GM23338 (cell line): ENCODE measurements at regions not wholly inside any gene's neighbourhood (a gene's known extent, or its start where the extent isn't known, plus 50 kb on each side); places are given as distances from the start of the nearest gene placed in this dataset.

Experiments
- ATAC-seq: fragments of 200-7000 bp; cut with Tn5 transposase; 3 replicates; pipeline ENCODE4 v1.9.1; 2020
- DNase-seq: peaks from one replicate; pipeline ENCODE4 v3.0.0-alpha.2; 2015; ENCODE audit warnings: low spot score
- H2AFZ ChIP-seq: fragments of 200-600 bp; sonication (generic); 2 replicates; pipeline ENCODE4 v1.8.0; 2016; ENCODE audit warnings: antibody characterized with exemption, mild to moderate bottlenecking, moderate library complexity
- H3F3A ChIP-seq: fragments of 200-600 bp; sonication (generic); replicated peaks from 2 replicates; pipeline ENCODE4 v1.8.0; 2017; ENCODE audit warnings: antibody characterized with exemption, mixed run types, low read depth
- H3K27ac ChIP-seq: fragments of 200-600 bp; sonication (generic); 2 replicates; pipeline ENCODE4 v1.6.1; 2016; ENCODE audit warnings: low read depth
- H3K27me3 ChIP-seq: fragments of 200-600 bp; sonication (generic); 2 replicates; pipeline ENCODE4 v1.8.0; 2016; ENCODE audit warnings: mild to moderate bottlenecking, mixed run types, moderate library complexity; ENCODE audit not compliant: insufficient read depth
- H3K36me3 ChIP-seq: fragments of 200-600 bp; sonication (generic); 2 replicates; pipeline ENCODE4 v1.8.0; 2016; ENCODE audit warnings: mild to moderate bottlenecking; ENCODE audit not compliant: insufficient read depth
- H3K4me1 ChIP-seq: fragments of 200-600 bp; sonication (generic); 2 replicates; pipeline ENCODE4 v1.8.0; 2016; ENCODE audit warnings: mild to moderate bottlenecking, moderate library complexity; ENCODE audit not compliant: insufficient read depth
- H3K4me2 ChIP-seq: fragments of 200-600 bp; sonication (generic); 2 replicates; pipeline ENCODE4 v1.7.1; 2017; ENCODE audit warnings: mixed run types
- H3K4me3 ChIP-seq: fragments of 200-600 bp; sonication (generic); 2 replicates; pipeline ENCODE4 v1.6.1; 2016; ENCODE audit warnings: mixed run types
- H3K79me2 ChIP-seq: fragments of 200-600 bp; sonication (generic); replicated peaks from 2 replicates; pipeline ENCODE4 v1.8.0; 2017; ENCODE audit warnings: mild to moderate bottlenecking; ENCODE audit not compliant: insufficient read depth
- H3K9me2 ChIP-seq: fragments of 200-600 bp; sonication (generic); 2 replicates; pipeline ENCODE4 v1.8.0; 2017; ENCODE audit not compliant: insufficient read depth
- H4K20me1 ChIP-seq: fragments of 200-600 bp; sonication (generic); replicated peaks from 2 replicates; pipeline ENCODE4 v1.8.0; 2017; ENCODE audit warnings: mild to moderate bottlenecking; ENCODE audit not compliant: insufficient read depth
- H3K27ac Mint-ChIP-seq: 2 replicates; pipeline ENCODE4 v1.8.0; 2020; ENCODE audit warnings: inconsistent platforms, mild to moderate bottlenecking, moderate library complexity, mixed read lengths
- H3K27me3 Mint-ChIP-seq: 3 replicates; pipeline ENCODE4 v1.8.0; 2022; ENCODE audit warnings: low read depth, mild to moderate bottlenecking, moderate library complexity, mixed read lengths, inconsistent platforms; ENCODE audit not compliant: insufficient read depth, poor library complexity
- H3K36me3 Mint-ChIP-seq: 3 replicates; pipeline ENCODE4 v1.8.0; 2021; ENCODE audit warnings: low read depth, mild to moderate bottlenecking, inconsistent platforms, moderate library complexity, mixed read lengths
- H3K4me1 Mint-ChIP-seq: 3 replicates; pipeline ENCODE4 v1.8.0; 2020; ENCODE audit warnings: mild to moderate bottlenecking, inconsistent platforms, mixed read lengths
- H3K4me3 Mint-ChIP-seq: 3 replicates; pipeline ENCODE4 v1.8.0; 2021; ENCODE audit warnings: moderate library complexity, mild to moderate bottlenecking, inconsistent platforms, mixed read lengths
- H3K9me3 Mint-ChIP-seq: 3 replicates; pipeline ENCODE4 v1.8.0; 2020; ENCODE audit warnings: moderate library complexity, mild to moderate bottlenecking, inconsistent platforms, mixed read lengths
- CREB1 ChIP-seq: fragments of 250-450 bp; sonication (Bioruptor Pico); IDR thresholded peaks from 2 replicates; pipeline ENCODE4 v1.5.0; 2020; ENCODE audit warnings: low read depth, mild to moderate bottlenecking, moderate library complexity
- EZH2 ChIP-seq: fragments of 200-600 bp; sonication (generic); IDR thresholded peaks from one replicate; pipeline ENCODE4 v1.8.0; 2017; ENCODE audit warnings: antibody characterized with exemption, mild to moderate bottlenecking, low read depth; ENCODE audit not compliant: unreplicated experiment
- EZH2phosphoT487 ChIP-seq: fragments of 200-600 bp; sonication (generic); IDR thresholded peaks from one replicate; pipeline ENCODE4 v1.8.1; 2018; ENCODE audit warnings: antibody characterized with exemption; ENCODE audit not compliant: unreplicated experiment
- JUNB ChIP-seq: IDR thresholded peaks from one replicate; pipeline ENCODE4 v1.6.1; 2016; ENCODE audit warnings: antibody characterized with exemption; ENCODE audit not compliant: unreplicated experiment
- NANOG ChIP-seq: IDR thresholded peaks from 2 replicates; pipeline ENCODE4 v1.6.1; 2016; ENCODE audit warnings: antibody characterized with exemption, borderline replicate concordance
- POLR2AphosphoS5 ChIP-seq: IDR thresholded peaks from 2 replicates; pipeline ENCODE4 v1.6.1; 2016; ENCODE audit warnings: antibody characterized with exemption, low read depth
- STAT1 ChIP-seq: IDR thresholded peaks from one replicate; pipeline ENCODE4 v1.6.1; 2016; ENCODE audit warnings: antibody characterized with exemption; ENCODE audit not compliant: unreplicated experiment
- ZNF114 ChIP-seq: fragments of 250-450 bp; sonication (Bioruptor Pico); IDR thresholded peaks from 2 replicates; pipeline ENCODE4 v1.5.0; 2020; ENCODE audit warnings: mild to moderate bottlenecking, moderate library complexity
- ZNF331 ChIP-seq: fragments of 250-450 bp; sonication (Bioruptor Pico); IDR thresholded peaks from 2 replicates; pipeline ENCODE4 v1.5.0; 2020; ENCODE audit warnings: low read depth, mild to moderate bottlenecking, moderate library complexity
- TF ChIP-seq, protein P1 (sequence below): fragments of 250-450 bp; sonication (Bioruptor Pico); IDR thresholded peaks from 2 replicates; pipeline ENCODE4 v1.5.0; 2020; ENCODE audit warnings: mild to moderate bottlenecking, moderate library complexity
- TF ChIP-seq, protein P2 (sequence below): IDR thresholded peaks from 2 replicates; pipeline ENCODE4 v1.6.1; 2016; ENCODE audit warnings: antibody characterized with exemption
- TF ChIP-seq, protein P3 (sequence below): IDR thresholded peaks from one replicate; pipeline ENCODE4 v1.6.1; 2018; ENCODE audit warnings: antibody characterized with exemption; ENCODE audit not compliant: unreplicated experiment
- TF ChIP-seq, protein P4 (sequence below), 2 experiments: fragments of 200-600 bp in 1 of 2; sonication (generic) in 1 of 2; conservative IDR thresholded peaks; 2 replicates each; pipeline versions ENCODE4 v1.5.1 to v1.6.1; 2016 to 2017; ENCODE audit warnings: antibody characterized with exemption in 2 of 2, low read depth in 2 of 2, mild to moderate bottlenecking in 2 of 2, moderate library complexity in 1 of 2

DNA sequence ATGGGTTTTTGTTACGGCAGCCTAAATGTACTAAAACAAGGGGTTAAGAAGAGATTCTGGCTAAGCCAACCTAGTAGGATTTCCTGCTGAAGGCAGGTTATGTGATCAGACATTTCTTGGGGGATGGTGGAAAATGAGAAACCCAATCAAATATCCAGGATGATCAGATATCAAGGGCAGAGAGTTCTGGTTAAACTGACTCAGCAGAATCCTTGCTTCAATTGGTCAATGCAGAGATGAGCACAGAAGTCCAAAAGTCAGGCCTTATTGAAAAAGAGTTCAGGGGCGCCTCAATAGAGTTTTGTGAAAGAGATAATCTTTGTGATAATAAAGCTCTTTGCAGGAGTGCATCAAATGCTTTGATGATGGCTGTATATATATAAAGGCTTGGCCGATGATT lies 237.1 kb downstream of the AMY1C start:
- Mint-ChIP-seq H3K4me3 (no peak overlapping the region), H3K27ac (no peak overlapping the region), H3K4me1 (no peaks in the 10 kb centered on the region), H3K9me3 (no peaks in the 10 kb centered on the region), H3K36me3 (no peaks in the 10 kb centered on the region), H3K27me3 (peaks cover 2% of the 10 kb centered on the region)
- H3K9me2 ChIP-seq: no peaks in the 10 kb centered on the region
- ATAC-seq (no peak), DNase-seq (no peak)
- no peaks in the 10 kb centered on the region for H3K4me1 ChIP-seq
- H4K20me1 ChIP-seq: no peaks in the 10 kb centered on the region
- H3K27me3 ChIP-seq: no peaks in the 10 kb centered on the region
- no peaks in the 10 kb centered on the region for H3F3A ChIP-seq
- no peaks in the 10 kb centered on the region for H3K79me2 ChIP-seq
- H3K4me2 ChIP-seq: no peak overlapping the region
- H3K36me3 ChIP-seq: no peaks in the 10 kb centered on the region
- no peak overlapping the region for H2AFZ ChIP-seq
- H3K4me3 ChIP-seq: no peak overlapping the region
- TF ChIP-seq ZNF331 (CRISPR knock-in tag): no peak
- TF ChIP-seq STAT1: no peak
- TF ChIP-seq, protein P1, sequence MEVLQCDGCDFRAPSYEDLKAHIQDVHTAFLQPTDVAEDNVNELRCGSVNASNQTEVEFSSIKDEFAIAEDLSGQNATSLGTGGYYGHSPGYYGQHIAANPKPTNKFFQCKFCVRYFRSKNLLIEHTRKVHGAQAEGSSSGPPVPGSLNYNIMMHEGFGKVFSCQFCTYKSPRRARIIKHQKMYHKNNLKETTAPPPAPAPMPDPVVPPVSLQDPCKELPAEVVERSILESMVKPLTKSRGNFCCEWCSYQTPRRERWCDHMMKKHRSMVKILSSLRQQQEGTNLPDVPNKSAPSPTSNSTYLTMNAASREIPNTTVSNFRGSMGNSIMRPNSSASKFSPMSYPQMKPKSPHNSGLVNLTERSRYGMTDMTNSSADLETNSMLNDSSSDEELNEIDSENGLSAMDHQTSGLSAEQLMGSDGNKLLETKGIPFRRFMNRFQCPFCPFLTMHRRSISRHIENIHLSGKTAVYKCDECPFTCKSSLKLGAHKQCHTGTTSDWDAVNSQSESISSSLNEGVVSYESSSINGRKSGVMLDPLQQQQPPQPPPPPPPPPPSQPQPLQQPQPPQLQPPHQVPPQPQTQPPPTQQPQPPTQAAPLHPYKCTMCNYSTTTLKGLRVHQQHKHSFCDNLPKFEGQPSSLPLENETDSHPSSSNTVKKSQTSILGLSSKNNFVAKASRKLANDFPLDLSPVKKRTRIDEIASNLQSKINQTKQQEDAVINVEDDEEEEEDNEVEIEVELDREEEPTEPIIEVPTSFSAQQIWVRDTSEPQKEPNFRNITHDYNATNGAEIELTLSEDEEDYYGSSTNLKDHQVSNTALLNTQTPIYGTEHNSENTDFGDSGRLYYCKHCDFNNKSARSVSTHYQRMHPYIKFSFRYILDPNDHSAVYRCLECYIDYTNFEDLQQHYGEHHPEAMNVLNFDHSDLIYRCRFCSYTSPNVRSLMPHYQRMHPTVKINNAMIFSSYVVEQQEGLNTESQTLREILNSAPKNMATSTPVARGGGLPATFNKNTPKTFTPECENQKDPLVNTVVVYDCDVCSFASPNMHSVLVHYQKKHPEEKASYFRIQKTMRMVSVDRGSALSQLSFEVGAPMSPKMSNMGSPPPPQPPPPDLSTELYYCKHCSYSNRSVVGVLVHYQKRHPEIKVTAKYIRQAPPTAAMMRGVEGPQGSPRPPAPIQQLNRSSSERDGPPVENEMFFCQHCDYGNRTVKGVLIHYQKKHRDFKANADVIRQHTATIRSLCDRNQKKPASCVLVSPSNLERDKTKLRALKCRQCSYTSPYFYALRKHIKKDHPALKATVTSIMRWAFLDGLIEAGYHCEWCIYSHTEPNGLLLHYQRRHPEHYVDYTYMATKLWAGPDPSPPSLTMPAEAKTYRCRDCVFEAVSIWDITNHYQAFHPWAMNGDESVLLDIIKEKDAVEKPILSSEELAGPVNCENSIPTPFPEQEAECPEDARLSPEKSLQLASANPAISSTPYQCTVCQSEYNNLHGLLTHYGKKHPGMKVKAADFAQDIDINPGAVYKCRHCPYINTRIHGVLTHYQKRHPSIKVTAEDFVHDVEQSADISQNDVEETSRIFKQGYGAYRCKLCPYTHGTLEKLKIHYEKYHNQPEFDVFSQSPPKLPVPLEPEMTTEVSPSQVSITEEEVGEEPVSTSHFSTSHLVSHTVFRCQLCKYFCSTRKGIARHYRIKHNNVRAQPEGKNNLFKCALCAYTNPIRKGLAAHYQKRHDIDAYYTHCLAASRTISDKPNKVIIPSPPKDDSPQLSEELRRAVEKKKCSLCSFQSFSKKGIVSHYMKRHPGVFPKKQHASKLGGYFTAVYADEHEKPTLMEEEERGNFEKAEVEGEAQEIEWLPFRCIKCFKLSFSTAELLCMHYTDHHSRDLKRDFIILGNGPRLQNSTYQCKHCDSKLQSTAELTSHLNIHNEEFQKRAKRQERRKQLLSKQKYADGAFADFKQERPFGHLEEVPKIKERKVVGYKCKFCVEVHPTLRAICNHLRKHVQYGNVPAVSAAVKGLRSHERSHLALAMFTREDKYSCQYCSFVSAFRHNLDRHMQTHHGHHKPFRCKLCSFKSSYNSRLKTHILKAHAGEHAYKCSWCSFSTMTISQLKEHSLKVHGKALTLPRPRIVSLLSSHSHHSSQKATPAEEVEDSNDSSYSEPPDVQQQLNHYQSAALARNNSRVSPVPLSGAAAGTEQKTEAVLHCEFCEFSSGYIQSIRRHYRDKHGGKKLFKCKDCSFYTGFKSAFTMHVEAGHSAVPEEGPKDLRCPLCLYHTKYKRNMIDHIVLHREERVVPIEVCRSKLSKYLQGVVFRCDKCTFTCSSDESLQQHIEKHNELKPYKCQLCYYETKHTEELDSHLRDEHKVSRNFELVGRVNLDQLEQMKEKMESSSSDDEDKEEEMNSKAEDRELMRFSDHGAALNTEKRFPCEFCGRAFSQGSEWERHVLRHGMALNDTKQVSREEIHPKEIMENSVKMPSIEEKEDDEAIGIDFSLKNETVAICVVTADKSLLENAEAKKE (CRISPR knock-in tag): no peak
- TF ChIP-seq, protein P2, sequence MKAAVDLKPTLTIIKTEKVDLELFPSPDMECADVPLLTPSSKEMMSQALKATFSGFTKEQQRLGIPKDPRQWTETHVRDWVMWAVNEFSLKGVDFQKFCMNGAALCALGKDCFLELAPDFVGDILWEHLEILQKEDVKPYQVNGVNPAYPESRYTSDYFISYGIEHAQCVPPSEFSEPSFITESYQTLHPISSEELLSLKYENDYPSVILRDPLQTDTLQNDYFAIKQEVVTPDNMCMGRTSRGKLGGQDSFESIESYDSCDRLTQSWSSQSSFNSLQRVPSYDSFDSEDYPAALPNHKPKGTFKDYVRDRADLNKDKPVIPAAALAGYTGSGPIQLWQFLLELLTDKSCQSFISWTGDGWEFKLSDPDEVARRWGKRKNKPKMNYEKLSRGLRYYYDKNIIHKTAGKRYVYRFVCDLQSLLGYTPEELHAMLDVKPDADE: no peak
- TF ChIP-seq EZH2: no peak
- TF ChIP-seq, protein P3, sequence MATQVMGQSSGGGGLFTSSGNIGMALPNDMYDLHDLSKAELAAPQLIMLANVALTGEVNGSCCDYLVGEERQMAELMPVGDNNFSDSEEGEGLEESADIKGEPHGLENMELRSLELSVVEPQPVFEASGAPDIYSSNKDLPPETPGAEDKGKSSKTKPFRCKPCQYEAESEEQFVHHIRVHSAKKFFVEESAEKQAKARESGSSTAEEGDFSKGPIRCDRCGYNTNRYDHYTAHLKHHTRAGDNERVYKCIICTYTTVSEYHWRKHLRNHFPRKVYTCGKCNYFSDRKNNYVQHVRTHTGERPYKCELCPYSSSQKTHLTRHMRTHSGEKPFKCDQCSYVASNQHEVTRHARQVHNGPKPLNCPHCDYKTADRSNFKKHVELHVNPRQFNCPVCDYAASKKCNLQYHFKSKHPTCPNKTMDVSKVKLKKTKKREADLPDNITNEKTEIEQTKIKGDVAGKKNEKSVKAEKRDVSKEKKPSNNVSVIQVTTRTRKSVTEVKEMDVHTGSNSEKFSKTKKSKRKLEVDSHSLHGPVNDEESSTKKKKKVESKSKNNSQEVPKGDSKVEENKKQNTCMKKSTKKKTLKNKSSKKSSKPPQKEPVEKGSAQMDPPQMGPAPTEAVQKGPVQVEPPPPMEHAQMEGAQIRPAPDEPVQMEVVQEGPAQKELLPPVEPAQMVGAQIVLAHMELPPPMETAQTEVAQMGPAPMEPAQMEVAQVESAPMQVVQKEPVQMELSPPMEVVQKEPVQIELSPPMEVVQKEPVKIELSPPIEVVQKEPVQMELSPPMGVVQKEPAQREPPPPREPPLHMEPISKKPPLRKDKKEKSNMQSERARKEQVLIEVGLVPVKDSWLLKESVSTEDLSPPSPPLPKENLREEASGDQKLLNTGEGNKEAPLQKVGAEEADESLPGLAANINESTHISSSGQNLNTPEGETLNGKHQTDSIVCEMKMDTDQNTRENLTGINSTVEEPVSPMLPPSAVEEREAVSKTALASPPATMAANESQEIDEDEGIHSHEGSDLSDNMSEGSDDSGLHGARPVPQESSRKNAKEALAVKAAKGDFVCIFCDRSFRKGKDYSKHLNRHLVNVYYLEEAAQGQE: no peak
- no peak for TF ChIP-seq CREB1 (CRISPR knock-in tag)
- TF ChIP-seq POLR2AphosphoS5: no peak
- no peak for TF ChIP-seq JUNB
- TF ChIP-seq EZH2phosphoT487: no peak
- no peak for TF ChIP-seq ZNF114 (CRISPR knock-in tag)
- TF ChIP-seq NANOG: no peak
- TF ChIP-seq, protein P4, sequence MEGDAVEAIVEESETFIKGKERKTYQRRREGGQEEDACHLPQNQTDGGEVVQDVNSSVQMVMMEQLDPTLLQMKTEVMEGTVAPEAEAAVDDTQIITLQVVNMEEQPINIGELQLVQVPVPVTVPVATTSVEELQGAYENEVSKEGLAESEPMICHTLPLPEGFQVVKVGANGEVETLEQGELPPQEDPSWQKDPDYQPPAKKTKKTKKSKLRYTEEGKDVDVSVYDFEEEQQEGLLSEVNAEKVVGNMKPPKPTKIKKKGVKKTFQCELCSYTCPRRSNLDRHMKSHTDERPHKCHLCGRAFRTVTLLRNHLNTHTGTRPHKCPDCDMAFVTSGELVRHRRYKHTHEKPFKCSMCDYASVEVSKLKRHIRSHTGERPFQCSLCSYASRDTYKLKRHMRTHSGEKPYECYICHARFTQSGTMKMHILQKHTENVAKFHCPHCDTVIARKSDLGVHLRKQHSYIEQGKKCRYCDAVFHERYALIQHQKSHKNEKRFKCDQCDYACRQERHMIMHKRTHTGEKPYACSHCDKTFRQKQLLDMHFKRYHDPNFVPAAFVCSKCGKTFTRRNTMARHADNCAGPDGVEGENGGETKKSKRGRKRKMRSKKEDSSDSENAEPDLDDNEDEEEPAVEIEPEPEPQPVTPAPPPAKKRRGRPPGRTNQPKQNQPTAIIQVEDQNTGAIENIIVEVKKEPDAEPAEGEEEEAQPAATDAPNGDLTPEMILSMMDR (conservative IDR thresholded peaks at IDR 0.05; ENCODE audit: low read depth in 2 of 2): no peak
- no peak overlapping the region for H3K27ac ChIP-seq
